ENCODE measurements at regions not wholly inside any gene's neighbourhood (a gene's known extent, or its start where the extent isn't known, plus 50 kb on each side); places are given as distances from the start of the nearest gene placed in this dataset.

DNA sequence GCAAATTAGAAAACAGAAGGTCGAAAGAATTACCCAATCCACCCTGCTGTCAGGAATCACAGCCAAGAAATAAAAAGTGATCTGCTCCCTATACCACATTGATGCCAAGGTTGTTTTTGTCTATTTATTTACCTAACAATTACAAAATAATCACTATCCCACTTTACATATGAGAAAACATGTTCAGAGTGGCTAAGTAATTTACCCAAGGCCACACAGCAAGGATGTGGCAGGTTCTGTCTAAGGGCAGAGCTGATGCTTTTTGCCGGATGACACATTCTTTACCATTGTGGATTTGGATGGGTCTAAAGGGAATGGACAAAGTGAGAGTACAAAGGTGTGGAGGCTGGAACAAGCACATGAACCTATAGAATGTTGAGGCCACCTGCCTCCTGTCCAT lies 460.7 kb downstream of the INSC start:
- POLR2A ChIA-PET, result no interaction called here
- Mint-ChIP-seq H3K4me1 (no peaks in the 10 kb centered on the region), H3K27me3 (no peaks in the 10 kb centered on the region), H3K9me3 (no peaks in the 10 kb centered on the region), H3K4me3 (no peak overlapping the region), H3K36me3 (ENCODE audit: low read depth) (no peaks in the 10 kb centered on the region), H3K27ac (no peak overlapping the region)
- no peak for DNase-seq
- CTCF ChIA-PET, result no interaction called here

DNA sequence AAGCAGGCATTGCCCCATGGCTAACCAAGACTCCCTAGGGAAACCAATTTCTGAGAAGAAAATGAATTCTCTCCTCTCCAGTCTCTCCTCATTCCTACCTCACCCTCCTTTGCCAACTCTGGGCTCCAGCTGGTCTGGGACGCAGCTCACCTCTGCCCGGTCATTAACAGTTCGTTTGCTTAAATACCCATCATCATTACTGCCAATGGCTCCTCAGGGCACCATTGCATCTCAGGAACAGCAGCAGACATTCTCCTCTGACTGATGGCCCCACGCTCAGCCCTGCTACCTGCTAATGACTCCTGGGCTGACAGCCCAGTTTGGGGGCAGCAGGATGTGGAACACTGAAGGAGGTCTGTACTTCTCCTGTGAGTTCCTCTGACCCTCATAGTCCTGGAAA lies 462.0 kb downstream of the INSC start:
- no peak overlapping the region for H3K4me3 Mint-ChIP-seq
- no peaks in the 10 kb centered on the region for H3K9me3 Mint-ChIP-seq
- no peaks in the 10 kb centered on the region for H3K36me3 Mint-ChIP-seq (ENCODE audit: low read depth)
- DNase-seq, result no peak
- ChIA-PET POLR2A (no interaction called here), CTCF (no interaction called here)
- no peaks in the 10 kb centered on the region for H3K27me3 Mint-ChIP-seq
- no peak overlapping the region for H3K27ac Mint-ChIP-seq
- H3K4me1 Mint-ChIP-seq, result no peaks in the 10 kb centered on the region

DNA sequence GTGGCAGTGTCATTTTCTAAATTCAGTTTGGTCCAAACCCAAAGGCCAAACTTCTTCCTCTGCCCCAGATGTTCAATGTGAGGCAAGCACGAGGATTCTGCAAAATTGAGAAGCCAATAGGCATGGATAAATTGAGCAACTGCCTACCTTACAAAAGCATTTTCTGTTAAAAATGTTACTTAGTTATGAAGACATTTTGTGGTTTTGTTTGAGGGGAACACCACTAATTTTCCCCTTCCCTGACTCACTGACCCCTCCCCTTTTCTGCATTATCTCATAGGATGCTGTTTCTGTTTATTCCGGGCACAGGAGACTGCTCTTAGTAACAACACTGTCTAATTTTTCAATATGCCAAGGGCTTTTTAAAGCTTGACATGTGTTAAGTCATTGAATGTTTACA lies 462.8 kb downstream of the INSC start:
- CTCF ChIA-PET, result no interaction called here
- Mint-ChIP-seq H3K27me3 (no peaks in the 10 kb centered on the region), H3K27ac (no peak overlapping the region), H3K36me3 (ENCODE audit: low read depth) (no peaks in the 10 kb centered on the region), H3K9me3 (no peaks in the 10 kb centered on the region), H3K4me3 (no peak overlapping the region), H3K4me1 (no peaks in the 10 kb centered on the region)
- POLR2A ChIA-PET, result no interaction called here
- no peak for DNase-seq

DNA sequence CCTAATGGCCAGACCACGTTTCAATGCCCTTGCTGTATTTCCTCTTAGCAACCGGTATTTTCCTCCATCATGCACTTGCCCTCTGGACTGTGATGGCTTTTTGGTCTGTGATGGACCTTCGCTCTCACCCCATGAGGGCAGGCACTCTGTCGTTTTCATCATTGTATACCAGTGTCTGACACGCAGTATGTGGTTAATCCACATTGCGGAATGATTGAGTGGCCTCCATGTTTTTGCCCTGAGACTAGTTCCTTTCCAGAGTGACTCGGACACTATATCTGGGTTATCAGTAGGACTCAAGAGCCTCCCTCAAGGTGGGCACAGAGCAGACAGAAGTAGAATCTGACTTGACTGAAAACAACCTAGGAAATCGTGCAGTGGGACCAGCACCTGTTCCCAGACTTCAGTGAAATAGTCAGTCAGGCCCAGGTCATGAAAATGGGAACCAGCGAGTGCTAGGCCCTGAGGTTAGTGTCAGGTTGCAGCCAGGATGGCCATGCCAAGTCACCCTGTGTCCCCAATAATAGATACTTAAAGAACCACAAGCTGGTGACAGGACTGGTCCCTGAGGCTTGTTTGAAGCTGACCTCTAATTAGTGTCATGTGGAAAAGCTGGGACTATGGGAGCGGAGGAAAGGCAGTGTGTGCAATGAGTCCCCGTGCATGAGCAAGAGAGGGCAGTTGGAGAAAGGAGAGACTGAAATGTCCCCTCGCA lies 464.7 kb downstream of the INSC start:
- Mint-ChIP-seq H3K27me3 (no peaks in the 10 kb centered on the region), H3K9me3 (no peaks in the 10 kb centered on the region)
- CTCF ChIA-PET, result no interaction called here

DNA sequence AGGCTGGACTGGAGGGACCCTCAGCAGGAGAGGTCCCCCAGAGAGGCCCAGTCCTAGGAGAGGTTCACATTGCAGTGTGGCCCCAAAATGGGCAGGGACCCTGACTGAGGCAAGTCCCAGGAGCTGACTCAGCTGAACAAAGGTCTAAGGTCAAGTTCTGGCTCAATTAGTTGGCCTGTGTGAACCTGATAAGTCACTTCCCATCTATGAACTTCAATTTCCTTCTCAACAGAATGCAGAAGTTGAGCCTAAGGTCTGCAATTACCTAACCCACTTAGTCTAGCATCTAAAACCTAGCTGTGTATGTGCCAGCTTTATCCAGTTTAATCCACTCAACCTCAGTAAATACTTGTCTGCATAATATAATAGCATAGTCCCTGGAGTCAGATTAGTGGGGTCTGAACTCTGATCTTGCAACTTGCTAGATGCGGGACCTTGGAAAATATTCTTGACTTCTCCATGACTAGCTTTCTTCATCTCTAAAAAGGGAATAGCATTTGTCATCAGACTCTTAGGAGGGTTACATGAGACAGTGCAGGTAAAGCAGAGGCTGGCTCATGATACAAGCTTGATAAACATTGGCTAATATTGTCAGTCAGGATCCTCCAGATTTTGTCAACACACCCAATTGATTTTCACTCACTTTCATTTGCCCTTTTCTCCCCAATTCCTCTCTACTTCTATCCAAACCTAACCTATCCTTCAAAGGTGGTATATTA lies 465.5 kb downstream of the INSC start:
- H3K27ac Mint-ChIP-seq, result no peak overlapping the region
- no peak for DNase-seq
- CTCF ChIA-PET, result no interaction called here
- H3K9me3 Mint-ChIP-seq, result no peaks in the 10 kb centered on the region
- no peaks in the 10 kb centered on the region for H3K27me3 Mint-ChIP-seq
- H3K4me3 Mint-ChIP-seq, result no peak overlapping the region
- H3K36me3 Mint-ChIP-seq (ENCODE audit: low read depth), result no peaks in the 10 kb centered on the region
- H3K4me1 Mint-ChIP-seq, result no peaks in the 10 kb centered on the region
- POLR2A ChIA-PET, result no interaction called here

More for the DNA sequence above, 464.7 kb downstream of the INSC start:
- H3K4me1 Mint-ChIP-seq, result no peaks in the 10 kb centered on the region
- no peak overlapping the region for H3K27ac Mint-ChIP-seq
- no peaks in the 10 kb centered on the region for H3K36me3 Mint-ChIP-seq (ENCODE audit: low read depth)
- no peak overlapping the region for H3K4me3 Mint-ChIP-seq
- POLR2A ChIA-PET, result no interaction called here
- no peak for DNase-seq

DNA sequence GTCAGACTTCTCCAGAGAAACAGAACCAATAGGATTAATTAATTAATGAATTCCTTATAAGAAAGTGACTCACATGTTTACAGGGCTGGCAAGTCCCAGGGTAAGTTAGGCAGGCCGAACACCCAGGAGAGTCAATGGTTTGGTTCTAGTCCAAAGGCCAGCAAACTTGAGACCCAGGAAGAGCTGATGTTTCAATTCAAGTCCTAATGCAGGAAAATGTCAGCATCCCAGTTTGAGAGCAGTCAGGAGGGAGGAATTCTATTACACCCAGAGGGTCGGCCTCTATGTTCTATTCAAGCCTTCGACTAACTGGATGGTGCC lies 466.0 kb downstream of the INSC start:
- no peaks in the 10 kb centered on the region for H3K4me1 Mint-ChIP-seq
- POLR2A ChIA-PET, result no interaction called here
- no peaks in the 10 kb centered on the region for H3K27me3 Mint-ChIP-seq
- H3K4me3 Mint-ChIP-seq, result no peak overlapping the region
- no peaks in the 10 kb centered on the region for H3K36me3 Mint-ChIP-seq (ENCODE audit: low read depth)
- no peak overlapping the region for H3K27ac Mint-ChIP-seq
- no peak for DNase-seq
- no peaks in the 10 kb centered on the region for H3K9me3 Mint-ChIP-seq
- CTCF ChIA-PET, result no interaction called here

DNA sequence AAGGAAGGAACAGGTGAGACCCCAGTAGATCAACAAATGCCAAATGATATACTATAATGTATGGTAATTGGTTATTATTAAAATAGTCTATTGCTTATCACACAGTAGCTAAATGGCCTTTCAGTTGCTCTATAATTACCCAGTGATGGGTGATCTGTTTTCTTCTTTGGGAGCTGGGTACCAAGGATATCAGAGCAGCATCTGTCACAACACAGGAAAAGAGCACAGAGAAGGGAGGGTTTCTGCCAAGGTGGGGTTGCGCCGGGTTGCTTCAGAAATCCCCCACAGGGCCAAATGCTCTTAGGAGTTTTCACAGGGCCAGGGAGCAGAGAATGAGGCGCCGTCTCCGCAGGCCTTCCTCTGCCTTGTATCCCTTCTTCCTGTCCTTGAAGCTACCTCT lies 469.4 kb downstream of the INSC start:
- no peak overlapping the region for H3K4me3 Mint-ChIP-seq
- H3K9me3 Mint-ChIP-seq, result no peaks in the 10 kb centered on the region
- no peaks in the 10 kb centered on the region for H3K27me3 Mint-ChIP-seq
- ChIA-PET CTCF (no interaction called here), POLR2A (no interaction called here)
- H3K36me3 Mint-ChIP-seq (ENCODE audit: low read depth), result no peaks in the 10 kb centered on the region
- no peak for DNase-seq
- no peak overlapping the region for H3K27ac Mint-ChIP-seq
- H3K4me1 Mint-ChIP-seq, result no peaks in the 10 kb centered on the region

DNA sequence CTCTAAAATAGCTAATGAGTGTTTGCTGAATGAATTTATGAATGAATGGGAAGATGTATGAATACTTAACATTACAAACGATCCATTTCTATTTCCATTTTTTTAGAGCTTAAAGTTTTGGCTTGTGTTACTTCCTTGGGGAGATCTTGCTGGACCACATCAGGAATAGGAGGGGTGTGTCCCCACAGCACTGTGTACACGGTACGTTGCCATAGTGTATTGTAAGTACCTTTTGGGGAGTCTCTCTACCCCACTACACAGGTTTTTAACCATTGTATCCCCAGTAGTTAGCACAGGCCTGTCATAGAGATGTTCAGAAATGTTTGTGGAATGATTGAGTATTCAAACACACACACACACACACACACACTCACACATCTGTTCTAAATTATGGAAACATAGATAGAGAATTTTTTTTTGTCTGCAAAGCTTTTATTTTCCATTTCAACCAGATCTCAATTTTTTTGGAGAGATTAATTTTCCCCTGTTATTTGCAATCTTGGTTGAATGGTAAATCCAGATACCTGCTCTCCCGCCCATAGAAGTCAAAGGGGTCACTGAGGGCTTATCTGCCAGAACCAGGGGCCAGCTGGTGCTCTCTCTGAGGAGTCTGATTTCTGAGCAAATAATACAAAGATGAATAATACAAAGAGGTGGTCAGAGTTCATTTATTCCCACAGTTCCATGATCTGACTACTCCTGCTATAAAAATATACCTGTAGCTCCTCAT lies 471.0 kb downstream of the INSC start:
- Mint-ChIP-seq H3K27me3 (no peaks in the 10 kb centered on the region), H3K4me3 (no peak overlapping the region), H3K9me3 (no peaks in the 10 kb centered on the region), H3K27ac (no peak overlapping the region), H3K4me1 (no peaks in the 10 kb centered on the region), H3K36me3 (ENCODE audit: low read depth) (no peaks in the 10 kb centered on the region)
- no peak for DNase-seq
- POLR2A ChIA-PET, result no interaction called here
- CTCF ChIA-PET, result no interaction called here

DNA sequence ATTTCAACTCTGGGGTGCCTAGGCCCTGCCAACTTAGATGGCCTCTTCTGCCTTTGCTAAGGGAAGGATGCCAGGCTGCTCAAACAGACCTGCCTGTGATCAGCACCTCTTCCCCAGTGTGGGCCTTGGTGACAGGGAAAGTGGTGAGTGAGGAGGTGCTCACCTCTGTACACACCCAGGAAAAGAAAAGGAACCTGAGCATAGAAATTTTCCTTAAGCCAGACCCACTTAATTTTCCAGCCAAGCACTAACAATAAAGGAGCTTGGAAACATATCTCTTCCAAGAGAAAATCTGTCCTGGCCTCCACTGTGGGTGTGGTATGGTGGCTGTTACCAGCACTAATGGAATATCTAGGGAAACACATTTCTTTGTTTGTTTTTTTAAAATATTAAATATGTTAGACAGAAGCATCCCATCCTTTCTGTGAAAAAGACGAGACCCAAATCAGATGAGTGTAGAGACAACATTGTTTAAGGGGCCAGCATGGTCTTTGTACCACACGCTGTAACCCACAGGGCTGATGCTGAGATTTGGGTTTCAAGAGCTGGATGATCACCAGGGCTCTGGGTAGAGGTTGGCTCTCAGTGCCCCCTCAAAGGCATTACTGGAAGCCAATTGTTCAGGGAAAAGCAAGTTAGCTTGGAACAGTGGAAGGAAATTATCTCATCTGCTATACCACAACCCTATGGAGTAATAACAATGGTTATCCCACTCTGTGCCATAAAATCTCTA lies 472.2 kb downstream of the INSC start:
- ChIA-PET POLR2A (no interaction called here), CTCF (no interaction called here)
- Mint-ChIP-seq H3K4me3 (no peak overlapping the region), H3K9me3 (no peaks in the 10 kb centered on the region), H3K27ac (no peak overlapping the region), H3K4me1 (no peaks in the 10 kb centered on the region), H3K27me3 (no peaks in the 10 kb centered on the region), H3K36me3 (ENCODE audit: low read depth) (no peaks in the 10 kb centered on the region)
- no peak for DNase-seq

DNA sequence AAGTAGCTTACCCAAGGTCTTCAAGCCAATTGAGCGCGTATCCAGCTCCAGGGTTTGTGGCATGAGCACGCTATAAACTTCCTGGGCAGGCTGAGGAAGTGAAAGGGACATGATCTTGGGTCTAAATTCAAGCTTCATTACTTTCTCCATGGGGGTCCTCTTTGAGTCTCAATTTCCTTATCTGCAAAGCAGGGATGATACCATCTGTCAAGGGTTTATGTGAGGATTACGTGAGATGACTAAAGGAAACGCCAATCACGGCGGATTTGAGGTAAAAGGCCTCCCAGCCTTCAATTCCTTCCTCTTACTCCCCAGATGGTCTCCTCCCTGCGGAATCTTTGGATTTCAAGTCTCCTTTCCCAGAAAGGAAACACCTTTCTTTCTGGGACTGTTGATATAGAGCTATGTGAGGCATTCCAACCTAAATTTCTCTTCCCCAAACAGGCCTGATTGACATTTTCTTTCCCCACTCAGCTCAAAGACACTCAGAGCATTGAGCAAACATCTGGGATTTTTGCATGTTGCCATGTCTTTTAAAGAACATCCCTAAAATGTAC lies 474.4 kb downstream of the INSC start:
- ChIA-PET POLR2A (no interaction called here), CTCF (no interaction called here)
- H3K9me3 Mint-ChIP-seq, result no peaks in the 10 kb centered on the region
- H3K4me3 Mint-ChIP-seq, result no peak overlapping the region
- no peaks in the 10 kb centered on the region for H3K27me3 Mint-ChIP-seq
- no peaks in the 10 kb centered on the region for H3K4me1 Mint-ChIP-seq
- no peaks in the 10 kb centered on the region for H3K36me3 Mint-ChIP-seq (ENCODE audit: low read depth)
- H3K27ac Mint-ChIP-seq, result no peak overlapping the region
- DNase-seq, result no peak

DNA sequence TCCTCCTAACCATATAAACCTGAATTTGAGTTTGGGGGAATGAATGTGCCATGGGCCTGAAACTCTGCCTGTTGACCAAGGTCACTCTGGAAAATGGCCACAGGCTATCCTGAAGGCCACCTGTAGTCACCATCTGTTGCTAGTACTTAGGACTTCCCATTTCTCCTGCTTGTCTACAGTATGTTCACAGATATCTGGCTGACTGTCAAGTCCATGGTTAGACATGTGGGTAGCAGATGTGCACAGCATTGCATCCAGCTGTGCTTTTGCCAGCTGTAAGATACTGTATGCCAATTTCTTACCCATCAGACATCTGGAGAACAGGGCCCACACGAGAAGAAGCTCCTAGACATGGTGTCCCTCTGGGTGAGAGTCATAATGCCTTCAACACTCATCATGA lies 475.4 kb downstream of the INSC start:
- H3K4me3 Mint-ChIP-seq, result no peak overlapping the region
- H3K27ac Mint-ChIP-seq, result no peak overlapping the region
- CTCF ChIA-PET, result no interaction called here
- no peak for DNase-seq
- no peaks in the 10 kb centered on the region for H3K9me3 Mint-ChIP-seq
- POLR2A ChIA-PET, result no interaction called here
- no peaks in the 10 kb centered on the region for H3K4me1 Mint-ChIP-seq
- H3K27me3 Mint-ChIP-seq, result no peaks in the 10 kb centered on the region
- H3K36me3 Mint-ChIP-seq (ENCODE audit: low read depth), result no peaks in the 10 kb centered on the region

DNA sequence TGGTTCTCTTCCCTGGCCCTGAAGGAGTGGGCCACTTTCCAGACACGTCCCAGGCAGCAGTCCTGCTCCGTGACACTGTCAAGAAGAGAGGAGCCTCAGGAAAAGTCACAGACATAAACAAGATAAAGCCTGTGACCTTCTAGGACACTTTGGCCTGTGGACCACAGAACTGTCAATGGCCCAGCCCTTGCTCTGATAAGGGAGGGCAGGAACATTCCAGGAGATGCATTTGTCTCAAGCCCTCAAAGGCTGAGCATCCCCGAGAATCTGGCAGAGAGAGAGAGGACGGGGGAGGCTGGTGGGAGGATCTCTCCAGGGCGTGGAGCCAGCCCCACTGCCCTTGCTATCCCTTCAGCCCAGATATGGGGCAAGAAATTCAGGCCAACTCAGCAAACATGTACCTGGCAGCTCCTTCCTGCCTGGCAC lies 476.4 kb downstream of the INSC start:
- CTCF ChIA-PET, result no interaction called here
- H3K4me1 Mint-ChIP-seq, result no peaks in the 10 kb centered on the region
- H3K36me3 Mint-ChIP-seq (ENCODE audit: low read depth), result no peaks in the 10 kb centered on the region
- no peaks in the 10 kb centered on the region for H3K9me3 Mint-ChIP-seq
- POLR2A ChIA-PET, result no interaction called here
- H3K4me3 Mint-ChIP-seq, result no peak overlapping the region
- H3K27me3 Mint-ChIP-seq, result no peaks in the 10 kb centered on the region
- DNase-seq, result no peak
- H3K27ac Mint-ChIP-seq, result no peak overlapping the region

DNA sequence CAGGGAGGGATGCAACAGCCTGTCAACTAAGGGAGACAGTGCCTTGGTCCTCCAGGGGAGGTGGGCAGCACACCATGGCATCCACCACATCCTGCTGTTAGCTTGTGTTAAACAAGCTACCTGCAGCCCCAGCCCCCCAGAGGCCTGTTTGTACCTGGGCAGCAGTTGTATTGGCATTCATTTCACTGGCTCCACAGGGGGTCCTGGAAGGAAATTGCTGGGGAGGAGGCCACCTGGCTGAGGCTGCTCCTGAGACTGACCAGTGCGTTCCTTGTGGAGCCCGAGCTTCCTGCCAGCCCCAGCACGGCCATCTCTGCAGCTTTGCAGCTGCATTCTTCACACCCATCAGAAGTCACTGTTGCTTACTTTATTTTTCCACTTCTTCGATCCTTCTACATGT lies 479.9 kb downstream of the INSC start:
- H3K27ac Mint-ChIP-seq, result no peak overlapping the region
- no peak for DNase-seq
- H3K9me3 Mint-ChIP-seq, result no peaks in the 10 kb centered on the region
- no peaks in the 10 kb centered on the region for H3K27me3 Mint-ChIP-seq
- H3K4me3 Mint-ChIP-seq, result no peak overlapping the region
- ChIA-PET CTCF (no interaction called here), POLR2A (no interaction called here)
- H3K4me1 Mint-ChIP-seq, result no peaks in the 10 kb centered on the region
- H3K36me3 Mint-ChIP-seq (ENCODE audit: low read depth), result no peaks in the 10 kb centered on the region

Data from activated CD4-positive, alpha-beta memory T cell treated with anti-CD3 and anti-CD28 coated beads, Interleukin-2, amount 10 ng/mL, durations not matched to agents 7 days and 5 days (primary cell).